ENCODE measurements at regions not wholly inside any gene's neighbourhood (a gene's known extent, or its start where the extent isn't known, plus 50 kb on each side); places are given as distances from the start of the nearest gene placed in this dataset.

GRCh38 chr14:103228866-103229265 lies 105.2 kb upstream of the EIF5 start:
- TF ChIP-seq, protein P1, sequence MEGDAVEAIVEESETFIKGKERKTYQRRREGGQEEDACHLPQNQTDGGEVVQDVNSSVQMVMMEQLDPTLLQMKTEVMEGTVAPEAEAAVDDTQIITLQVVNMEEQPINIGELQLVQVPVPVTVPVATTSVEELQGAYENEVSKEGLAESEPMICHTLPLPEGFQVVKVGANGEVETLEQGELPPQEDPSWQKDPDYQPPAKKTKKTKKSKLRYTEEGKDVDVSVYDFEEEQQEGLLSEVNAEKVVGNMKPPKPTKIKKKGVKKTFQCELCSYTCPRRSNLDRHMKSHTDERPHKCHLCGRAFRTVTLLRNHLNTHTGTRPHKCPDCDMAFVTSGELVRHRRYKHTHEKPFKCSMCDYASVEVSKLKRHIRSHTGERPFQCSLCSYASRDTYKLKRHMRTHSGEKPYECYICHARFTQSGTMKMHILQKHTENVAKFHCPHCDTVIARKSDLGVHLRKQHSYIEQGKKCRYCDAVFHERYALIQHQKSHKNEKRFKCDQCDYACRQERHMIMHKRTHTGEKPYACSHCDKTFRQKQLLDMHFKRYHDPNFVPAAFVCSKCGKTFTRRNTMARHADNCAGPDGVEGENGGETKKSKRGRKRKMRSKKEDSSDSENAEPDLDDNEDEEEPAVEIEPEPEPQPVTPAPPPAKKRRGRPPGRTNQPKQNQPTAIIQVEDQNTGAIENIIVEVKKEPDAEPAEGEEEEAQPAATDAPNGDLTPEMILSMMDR (conservative IDR thresholded peaks at IDR 0.05; ENCODE audit: low read depth, low read length): no peak
- no peak for TF ChIP-seq EZH2phosphoT487 (IDR thresholded peaks at IDR 0.05; ENCODE audit: borderline replicate concordance, low read length)
- no peak for TF ChIP-seq EZH2 (IDR thresholded peaks at IDR 0.05; ENCODE audit: low read length, unreplicated experiment)

Data from PC-3 (cell line).